ENCODE measurements at regions not wholly inside any gene's neighbourhood (a gene's known extent, or its start where the extent isn't known, plus 50 kb on each side); places are given as distances from the start of the nearest gene placed in this dataset.
"Not testable (repeated sequence)": the region's sequence is repeated elsewhere in the genome, so short reads cannot be mapped to it uniquely, and the experiment has no call there.

GRCh38 chr18:14987960-14988710 is 240.2 kb downstream of the ANKRD30B start:
- not testable (repeated sequence) for H3K27me3 Mint-ChIP-seq, H3K4me1 Mint-ChIP-seq, H3K27ac Mint-ChIP-seq, H3K9me3 Mint-ChIP-seq, H3K4me3 Mint-ChIP-seq, H3K36me3 Mint-ChIP-seq

GRCh38 chr18:14989569-14989968 is 241.6 kb downstream of the ANKRD30B start:
- H3K4me3 Mint-ChIP-seq, H3K27ac Mint-ChIP-seq, H3K36me3 Mint-ChIP-seq, H3K4me1 Mint-ChIP-seq, H3K9me3 Mint-ChIP-seq, H3K27me3 Mint-ChIP-seq: not testable (repeated sequence)

- not testable (repeated sequence) for H3K4me3 Mint-ChIP-seq, H3K27ac Mint-ChIP-seq, H3K36me3 Mint-ChIP-seq, H3K4me1 Mint-ChIP-seq, H3K9me3 Mint-ChIP-seq, H3K27me3 Mint-ChIP-seq
These were observed 244.0 kb downstream of the ANKRD30B start for GRCh38 chr18:14991934-14992445.

- not testable (repeated sequence) for H3K4me1 Mint-ChIP-seq, H3K9me3 Mint-ChIP-seq, H3K36me3 Mint-ChIP-seq, H3K4me3 Mint-ChIP-seq, H3K27me3 Mint-ChIP-seq, H3K27ac Mint-ChIP-seq
These were observed 244.8 kb downstream of the ANKRD30B start for GRCh38 chr18:14992758-14993157.

- H3K27me3 Mint-ChIP-seq, H3K9me3 Mint-ChIP-seq, H3K4me1 Mint-ChIP-seq, H3K4me3 Mint-ChIP-seq, H3K27ac Mint-ChIP-seq, H3K36me3 Mint-ChIP-seq: not testable (repeated sequence)
These were observed 247.1 kb downstream of the ANKRD30B start for GRCh38 chr18:14995023-14995422.

GRCh38 chr18:14997357-14997756 is 249.4 kb downstream of the ANKRD30B start:
- Mint-ChIP-seq H3K36me3 (no peaks in the 10 kb centered on the region), H3K9me3 (no peaks in the 10 kb centered on the region), H3K27ac (no peak overlapping the region), H3K4me3 (no peak overlapping the region), H3K27me3 (no peaks in the 10 kb centered on the region), H3K4me1 (no peaks in the 10 kb centered on the region)

- H3K4me1 Mint-ChIP-seq, H3K4me3 Mint-ChIP-seq, H3K9me3 Mint-ChIP-seq, H3K27me3 Mint-ChIP-seq, H3K36me3 Mint-ChIP-seq, H3K27ac Mint-ChIP-seq: not testable (repeated sequence)
These were observed 249.9 kb downstream of the ANKRD30B start for GRCh38 chr18:14997899-14998298.

GRCh38 chr18:14998360-14999042 is 250.5 kb downstream of the ANKRD30B start:
- H3K9me3 Mint-ChIP-seq, H3K36me3 Mint-ChIP-seq, H3K4me1 Mint-ChIP-seq, H3K4me3 Mint-ChIP-seq, H3K27me3 Mint-ChIP-seq, H3K27ac Mint-ChIP-seq: not testable (repeated sequence)

GRCh38 chr18:14999085-14999975 is 251.4 kb downstream of the ANKRD30B start:
- H3K4me3 Mint-ChIP-seq: no peak overlapping the region
- no peak overlapping the region for H3K27ac Mint-ChIP-seq
- H3K27me3 Mint-ChIP-seq: no peaks in the 10 kb centered on the region
- no peaks in the 10 kb centered on the region for H3K9me3 Mint-ChIP-seq
- H3K36me3 Mint-ChIP-seq: no peaks in the 10 kb centered on the region
- H3K4me1 Mint-ChIP-seq: no peaks in the 10 kb centered on the region

- not testable (repeated sequence) for H3K36me3 Mint-ChIP-seq, H3K4me1 Mint-ChIP-seq, H3K27ac Mint-ChIP-seq, H3K27me3 Mint-ChIP-seq, H3K4me3 Mint-ChIP-seq, H3K9me3 Mint-ChIP-seq
These were observed 252.4 kb downstream of the ANKRD30B start for GRCh38 chr18:15000119-15001037.

GRCh38 chr18:15001038-15001794 is 253.2 kb downstream of the ANKRD30B start:
- H3K4me1 Mint-ChIP-seq, H3K36me3 Mint-ChIP-seq, H3K27me3 Mint-ChIP-seq, H3K27ac Mint-ChIP-seq, H3K9me3 Mint-ChIP-seq, H3K4me3 Mint-ChIP-seq: not testable (repeated sequence)

- not testable (repeated sequence) for H3K9me3 Mint-ChIP-seq, H3K36me3 Mint-ChIP-seq, H3K4me1 Mint-ChIP-seq, H3K27ac Mint-ChIP-seq, H3K4me3 Mint-ChIP-seq, H3K27me3 Mint-ChIP-seq
These were observed 253.8 kb downstream of the ANKRD30B start for GRCh38 chr18:15001795-15002107.

GRCh38 chr18:15002765-15003164 is 254.8 kb downstream of the ANKRD30B start:
- H3K27ac Mint-ChIP-seq, H3K4me3 Mint-ChIP-seq, H3K36me3 Mint-ChIP-seq, H3K27me3 Mint-ChIP-seq, H3K9me3 Mint-ChIP-seq, H3K4me1 Mint-ChIP-seq: not testable (repeated sequence)

GRCh38 chr18:15003231-15003630 is 255.3 kb downstream of the ANKRD30B start:
- H3K4me1 Mint-ChIP-seq, H3K9me3 Mint-ChIP-seq, H3K27me3 Mint-ChIP-seq, H3K4me3 Mint-ChIP-seq, H3K27ac Mint-ChIP-seq, H3K36me3 Mint-ChIP-seq: not testable (repeated sequence)
